ENCODE measurements at regions not wholly inside any gene's neighbourhood (a gene's known extent, or its start where the extent isn't known, plus 50 kb on each side); places are given as distances from the start of the nearest gene placed in this dataset.

GRCh38 chr7:136163340-136163801 is 186.2 kb upstream of the MTPN start:
- TF ChIP-seq NFRKB (IDR thresholded peaks at IDR 0.05), result no peak
- no peak for TF ChIP-seq PKNOX1 (IDR thresholded peaks at IDR 0.05)
- TF ChIP-seq SUZ12 (IDR thresholded peaks at IDR 0.05), result no peak
- no peak for TF ChIP-seq ARNT (IDR thresholded peaks at IDR 0.05)
- no peak for TF ChIP-seq FOXA1 (IDR thresholded peaks at IDR 0.05)
- no peak for TF ChIP-seq BHLHE40 (IDR thresholded peaks at IDR 0.05; ENCODE audit: borderline replicate concordance)
- no peak for TF ChIP-seq FOXM1 (IDR thresholded peaks at IDR 0.05; ENCODE audit: borderline replicate concordance)
- no peak for TF ChIP-seq FOXK2 (IDR thresholded peaks at IDR 0.05)
- TF ChIP-seq SP1 (IDR thresholded peaks at IDR 0.05), result no peak
- no peak for TF ChIP-seq ELF4 (IDR thresholded peaks at IDR 0.05)
- no peak for TF ChIP-seq CTBP1 (IDR thresholded peaks at IDR 0.05; ENCODE audit: borderline replicate concordance)
- TF ChIP-seq HDGF (IDR thresholded peaks at IDR 0.05; ENCODE audit: borderline replicate concordance), result no peak
- no peak for TF ChIP-seq TARDBP (IDR thresholded peaks at IDR 0.05)

Data from HEK293T (cell line).